K562 (cell line): ENCODE measurements at regions not wholly inside any gene's neighbourhood (a gene's known extent, or its start where the extent isn't known, plus 50 kb on each side); places are given as distances from the start of the nearest gene placed in this dataset.

Source experiments
- ADNP ChIP-seq: fragments of 200-800 bp; sonication (Bioruptor generic); IDR thresholded peaks from 2 replicates; pipeline ENCODE4 v1.6.1; 2016; ENCODE audit warnings: missing genetic modification characterization, missing compliant biosample characterization
- ATF7 ChIP-seq: fragments of 450-650 bp; IDR thresholded peaks from 2 replicates; pipeline ENCODE4 v1.7.1; 2014; ENCODE audit warnings: mild to moderate bottlenecking, moderate library complexity
- BRD4 ChIP-seq: fragments of 200-600 bp; sonication (generic); IDR thresholded peaks from 2 replicates; pipeline ENCODE4 v1.6.1; 2017; ENCODE audit warnings: inconsistent platforms
- C11orf30 ChIP-seq: fragments of 450-650 bp; IDR thresholded peaks from 2 replicates; pipeline ENCODE4 v1.6.1; 2016; ENCODE audit warnings: low read depth, mild to moderate bottlenecking
- GTF2F1 ChIP-seq: IDR thresholded peaks from 2 replicates; pipeline ENCODE4 v1.6.1; 2011; ENCODE audit warnings: low read depth, low read length, improper control_type of control experiment
- ILF3 ChIP-seq: fragments of 450-650 bp; IDR thresholded peaks from 2 replicates; pipeline ENCODE4 v1.6.1; 2018; ENCODE audit warnings: antibody characterized with exemption, mild to moderate bottlenecking, moderate library complexity, borderline replicate concordance
- KLF16 ChIP-seq: IDR thresholded peaks from 2 replicates; pipeline ENCODE4 v1.6.1; 2016; ENCODE audit warnings: antibody characterized with exemption
- LARP7 ChIP-seq: fragments of 450-650 bp; IDR thresholded peaks from 2 replicates; pipeline ENCODE4 v1.6.1; 2016
- PHF8 ChIP-seq: fragments of 200-600 bp; sonication (generic); IDR thresholded peaks from 2 replicates; pipeline ENCODE4 v1.6.1; 2012; ENCODE audit warnings: mixed run types, mild to moderate bottlenecking, inconsistent platforms, low read length, moderate library complexity, borderline replicate concordance
- RBM14 ChIP-seq: fragments of 200-400 bp; formaldehyde crosslinking; IDR thresholded peaks from 2 replicates; pipeline ENCODE4 v1.6.1; 2018; ENCODE audit warnings: low read depth, mild to moderate bottlenecking, low read length, moderate library complexity, borderline replicate concordance; ENCODE audit not compliant: insufficient read depth
- RBM15 ChIP-seq: fragments of 200-400 bp; formaldehyde crosslinking; IDR thresholded peaks from 2 replicates; pipeline ENCODE4 v1.6.1; 2018; ENCODE audit warnings: mild to moderate bottlenecking, low read length, moderate library complexity; ENCODE audit not compliant: insufficient read depth
- RBM25 ChIP-seq: fragments of 200-400 bp; formaldehyde crosslinking; IDR thresholded peaks from 2 replicates; pipeline ENCODE4 v1.6.1; 2018; ENCODE audit warnings: low read length, low read depth, moderate library complexity; ENCODE audit not compliant: severe bottlenecking
- SAFB ChIP-seq: fragments of 200-400 bp; formaldehyde crosslinking; IDR thresholded peaks from 2 replicates; pipeline ENCODE4 v1.6.1; 2017; ENCODE audit warnings: low read depth, low read length, borderline replicate concordance
- SPI1 ChIP-seq: IDR thresholded peaks from 2 replicates; pipeline ENCODE4 v1.6.1; 2011; ENCODE audit warnings: low read depth, low read length, control low read depth, borderline replicate concordance
- ZBTB1 ChIP-seq: sonication (generic); formaldehyde crosslinking; IDR thresholded peaks from 2 replicates; pipeline ENCODE4 v1.8.1; 2023; ENCODE audit warnings: missing genetic modification reagents, low read depth, mild to moderate bottlenecking, borderline replicate concordance
- ZNF24 ChIP-seq: fragments of 450-650 bp; IDR thresholded peaks from 2 replicates; pipeline ENCODE4 v1.6.1; 2016
- ZNF507 ChIP-seq: conservative IDR thresholded peaks from 2 replicates; pipeline ENCODE4 v1.6.1; 2017; ENCODE audit warnings: missing genetic modification characterization, missing compliant biosample characterization
- ZNF699 ChIP-seq: fragments of 250-450 bp; sonication (Bioruptor Pico); IDR thresholded peaks from 2 replicates; pipeline ENCODE4 v1.8.0; 2021; ENCODE audit warnings: mild to moderate bottlenecking, moderate library complexity; ENCODE audit not compliant: insufficient replicate concordance
- TF ChIP-seq, protein P1 (sequence below): fragments of 450-650 bp; IDR thresholded peaks from 2 replicates; pipeline ENCODE4 v1.6.1; 2016; ENCODE audit warnings: missing biosample characterization, missing genetic modification characterization
- TF ChIP-seq, protein P2 (sequence below): IDR thresholded peaks from 2 replicates; pipeline ENCODE4 v1.6.1; 2011; ENCODE audit warnings: borderline replicate concordance, low read depth, mild to moderate bottlenecking, moderate library complexity, low read length; ENCODE audit not compliant: insufficient read depth, poor library complexity, severe bottlenecking
- TF ChIP-seq, protein P3 (sequence below): sonication (generic); formaldehyde crosslinking; IDR thresholded peaks from 2 replicates; pipeline ENCODE4 v1.8.1; 2023; ENCODE audit warnings: mild to moderate bottlenecking, missing genetic modification reagents
- TF ChIP-seq, protein P4 (sequence below): fragments of 450-650 bp; IDR thresholded peaks from 2 replicates; pipeline ENCODE4 v1.7.0; 2016; ENCODE audit warnings: borderline replicate concordance

DNA sequence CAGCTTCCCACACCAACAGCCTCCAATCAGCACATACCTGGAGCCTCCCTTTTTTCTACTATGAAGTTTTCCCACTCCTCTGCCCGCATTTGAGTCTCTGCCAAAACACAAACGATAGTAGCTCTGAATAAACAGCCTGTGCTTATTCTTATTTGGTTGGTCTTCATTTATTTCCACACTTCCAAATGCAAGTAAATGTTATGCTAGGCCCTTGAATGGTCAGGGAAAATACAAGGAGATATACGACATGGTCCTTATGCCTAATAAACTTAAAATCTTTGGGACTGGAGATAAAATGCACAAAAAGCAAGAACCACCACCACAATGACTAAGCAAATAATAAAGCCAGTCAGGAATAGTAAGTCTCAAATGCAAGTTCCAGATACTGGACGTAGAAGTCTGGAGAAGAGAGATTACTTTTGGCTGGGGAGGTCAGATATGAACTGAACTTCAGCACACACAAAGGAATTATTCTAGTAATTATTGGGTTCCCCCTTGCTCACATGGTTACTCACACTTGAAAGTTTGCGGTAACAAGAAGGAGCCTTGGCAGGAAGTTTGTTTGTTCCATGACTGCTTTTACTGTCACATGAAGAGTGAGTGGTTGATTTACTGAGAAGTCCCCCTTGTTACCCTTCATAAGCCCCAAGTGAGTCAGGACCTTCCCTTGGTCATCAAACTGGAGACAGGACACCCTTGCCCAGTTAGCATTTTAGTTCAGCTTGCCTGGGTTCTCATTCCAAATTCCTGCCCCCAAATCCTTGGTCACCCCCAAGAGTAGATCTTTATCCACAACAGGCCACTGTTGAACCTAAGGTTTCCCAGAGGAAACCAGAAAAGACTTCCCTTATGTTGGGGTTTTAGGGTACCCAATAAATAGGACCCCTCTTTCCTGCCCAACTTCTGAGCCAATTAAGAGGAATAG, 511.2 kb upstream of the JARID2 start (continued):
- TF ChIP-seq, protein P1, sequence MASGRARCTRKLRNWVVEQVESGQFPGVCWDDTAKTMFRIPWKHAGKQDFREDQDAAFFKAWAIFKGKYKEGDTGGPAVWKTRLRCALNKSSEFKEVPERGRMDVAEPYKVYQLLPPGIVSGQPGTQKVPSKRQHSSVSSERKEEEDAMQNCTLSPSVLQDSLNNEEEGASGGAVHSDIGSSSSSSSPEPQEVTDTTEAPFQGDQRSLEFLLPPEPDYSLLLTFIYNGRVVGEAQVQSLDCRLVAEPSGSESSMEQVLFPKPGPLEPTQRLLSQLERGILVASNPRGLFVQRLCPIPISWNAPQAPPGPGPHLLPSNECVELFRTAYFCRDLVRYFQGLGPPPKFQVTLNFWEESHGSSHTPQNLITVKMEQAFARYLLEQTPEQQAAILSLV (tag), result no peak
- peak; percentile 86; the same call in 1 of the 2 replicates for TF ChIP-seq ILF3
- TF ChIP-seq, protein P2, sequence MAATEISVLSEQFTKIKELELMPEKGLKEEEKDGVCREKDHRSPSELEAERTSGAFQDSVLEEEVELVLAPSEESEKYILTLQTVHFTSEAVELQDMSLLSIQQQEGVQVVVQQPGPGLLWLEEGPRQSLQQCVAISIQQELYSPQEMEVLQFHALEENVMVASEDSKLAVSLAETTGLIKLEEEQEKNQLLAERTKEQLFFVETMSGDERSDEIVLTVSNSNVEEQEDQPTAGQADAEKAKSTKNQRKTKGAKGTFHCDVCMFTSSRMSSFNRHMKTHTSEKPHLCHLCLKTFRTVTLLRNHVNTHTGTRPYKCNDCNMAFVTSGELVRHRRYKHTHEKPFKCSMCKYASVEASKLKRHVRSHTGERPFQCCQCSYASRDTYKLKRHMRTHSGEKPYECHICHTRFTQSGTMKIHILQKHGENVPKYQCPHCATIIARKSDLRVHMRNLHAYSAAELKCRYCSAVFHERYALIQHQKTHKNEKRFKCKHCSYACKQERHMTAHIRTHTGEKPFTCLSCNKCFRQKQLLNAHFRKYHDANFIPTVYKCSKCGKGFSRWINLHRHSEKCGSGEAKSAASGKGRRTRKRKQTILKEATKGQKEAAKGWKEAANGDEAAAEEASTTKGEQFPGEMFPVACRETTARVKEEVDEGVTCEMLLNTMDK, result no peak
- peak; percentile 43; the same call in 1 of the 2 replicates for TF ChIP-seq SPI1
- no peak for TF ChIP-seq ZNF507 (tag)
- no peak for TF ChIP-seq RBM15
- peak; percentile 49 for TF ChIP-seq ZNF24
- no peak for TF ChIP-seq RBM14
- TF ChIP-seq C11orf30, result peak; percentile 99
- TF ChIP-seq RBM25, result peak; percentile 26
- no peak for TF ChIP-seq GTF2F1
- no peak for TF ChIP-seq ZNF699 (CRISPR knock-in tag)
- no peak; the same call in 1 of the 2 replicates for TF ChIP-seq BRD4
- TF ChIP-seq ZBTB1, result no peak
- TF ChIP-seq ATF7, result peak; percentile 85
- TF ChIP-seq SAFB, result no peak
- no peak for TF ChIP-seq LARP7
- peak; percentile 99 for TF ChIP-seq KLF16
- TF ChIP-seq, protein P3, sequence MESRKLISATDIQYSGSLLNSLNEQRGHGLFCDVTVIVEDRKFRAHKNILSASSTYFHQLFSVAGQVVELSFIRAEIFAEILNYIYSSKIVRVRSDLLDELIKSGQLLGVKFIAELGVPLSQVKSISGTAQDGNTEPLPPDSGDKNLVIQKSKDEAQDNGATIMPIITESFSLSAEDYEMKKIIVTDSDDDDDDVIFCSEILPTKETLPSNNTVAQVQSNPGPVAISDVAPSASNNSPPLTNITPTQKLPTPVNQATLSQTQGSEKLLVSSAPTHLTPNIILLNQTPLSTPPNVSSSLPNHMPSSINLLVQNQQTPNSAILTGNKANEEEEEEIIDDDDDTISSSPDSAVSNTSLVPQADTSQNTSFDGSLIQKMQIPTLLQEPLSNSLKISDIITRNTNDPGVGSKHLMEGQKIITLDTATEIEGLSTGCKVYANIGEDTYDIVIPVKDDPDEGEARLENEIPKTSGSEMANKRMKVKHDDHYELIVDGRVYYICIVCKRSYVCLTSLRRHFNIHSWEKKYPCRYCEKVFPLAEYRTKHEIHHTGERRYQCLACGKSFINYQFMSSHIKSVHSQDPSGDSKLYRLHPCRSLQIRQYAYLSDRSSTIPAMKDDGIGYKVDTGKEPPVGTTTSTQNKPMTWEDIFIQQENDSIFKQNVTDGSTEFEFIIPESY (CRISPR knock-in tag), result peak; percentile 80
- TF ChIP-seq PHF8, result no peak
- peak; percentile 82 for TF ChIP-seq ADNP (tag)
- TF ChIP-seq, protein P4, sequence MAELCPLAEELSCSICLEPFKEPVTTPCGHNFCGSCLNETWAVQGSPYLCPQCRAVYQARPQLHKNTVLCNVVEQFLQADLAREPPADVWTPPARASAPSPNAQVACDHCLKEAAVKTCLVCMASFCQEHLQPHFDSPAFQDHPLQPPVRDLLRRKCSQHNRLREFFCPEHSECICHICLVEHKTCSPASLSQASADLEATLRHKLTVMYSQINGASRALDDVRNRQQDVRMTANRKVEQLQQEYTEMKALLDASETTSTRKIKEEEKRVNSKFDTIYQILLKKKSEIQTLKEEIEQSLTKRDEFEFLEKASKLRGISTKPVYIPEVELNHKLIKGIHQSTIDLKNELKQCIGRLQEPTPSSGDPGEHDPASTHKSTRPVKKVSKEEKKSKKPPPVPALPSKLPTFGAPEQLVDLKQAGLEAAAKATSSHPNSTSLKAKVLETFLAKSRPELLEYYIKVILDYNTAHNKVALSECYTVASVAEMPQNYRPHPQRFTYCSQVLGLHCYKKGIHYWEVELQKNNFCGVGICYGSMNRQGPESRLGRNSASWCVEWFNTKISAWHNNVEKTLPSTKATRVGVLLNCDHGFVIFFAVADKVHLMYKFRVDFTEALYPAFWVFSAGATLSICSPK, result no peak
